Osteoblast (primary cell): ENCODE measurements at regions not wholly inside any gene's neighbourhood (a gene's known extent, or its start where the extent isn't known, plus 50 kb on each side); places are given as distances from the start of the nearest gene placed in this dataset.

Experiments
- DNase-seq: peaks from one replicate; pipeline ENCODE4 v3.0.0; 2011; ENCODE audit warnings: low spot score, mixed read lengths; ENCODE audit not compliant: insufficient read length; ENCODE audit errors: missing footprints
- H2AFZ ChIP-seq: 2 replicates; pipeline ENCODE4 v1.6.0; 2011; ENCODE audit warnings: mild to moderate bottlenecking, low read length
- H3K27ac ChIP-seq: 2 replicates; pipeline ENCODE4 v1.5.1; 2011; ENCODE audit warnings: mild to moderate bottlenecking, low read depth, low read length, moderate library complexity
- H3K27me3 ChIP-seq: 2 replicates; pipeline ENCODE4 v1.6.0; 2012; ENCODE audit warnings: mild to moderate bottlenecking, control low read depth, inconsistent platforms, low read length, moderate library complexity; ENCODE audit not compliant: insufficient read depth
- H3K36me3 ChIP-seq: 2 replicates; pipeline ENCODE4 v1.5.1; 2011; ENCODE audit warnings: mild to moderate bottlenecking, low read length, control low read depth, moderate library complexity; ENCODE audit not compliant: insufficient read depth
- H3K4me1 ChIP-seq: 2 replicates; pipeline ENCODE4 v1.5.1; 2011; ENCODE audit warnings: mild to moderate bottlenecking, low read length, control low read depth, moderate library complexity; ENCODE audit not compliant: insufficient read depth
- H3K4me2 ChIP-seq: 2 replicates; pipeline ENCODE4 v1.6.0; 2011; ENCODE audit warnings: mild to moderate bottlenecking, low read length; ENCODE audit not compliant: insufficient read depth
- H3K4me3 ChIP-seq: fragments of 200-600 bp; sonication (generic); 3 replicates; pipeline ENCODE4 v1.5.1; 2012; ENCODE audit warnings: mild to moderate bottlenecking, low read length, inconsistent platforms; ENCODE audit not compliant: insufficient read depth
- H3K79me2 ChIP-seq: 2 replicates; pipeline ENCODE4 v1.6.0; 2012; ENCODE audit warnings: mild to moderate bottlenecking, low read length, control low read depth, inconsistent platforms; ENCODE audit not compliant: insufficient read depth
- H3K9me3 ChIP-seq: 2 replicates; pipeline ENCODE4 v1.5.1; 2011; ENCODE audit warnings: low read depth, low read length, control low read depth
- H4K20me1 ChIP-seq: 2 replicates; pipeline ENCODE4 v1.6.0; 2012; ENCODE audit warnings: mild to moderate bottlenecking, low read length, control low read depth; ENCODE audit not compliant: insufficient read depth
- TF ChIP-seq, protein P1 (sequence below): IDR thresholded peaks from 2 replicates; pipeline ENCODE4 v1.5.1; 2011; ENCODE audit warnings: mild to moderate bottlenecking, low read depth, low read length, moderate library complexity; ENCODE audit errors: extremely low read depth

DNA sequence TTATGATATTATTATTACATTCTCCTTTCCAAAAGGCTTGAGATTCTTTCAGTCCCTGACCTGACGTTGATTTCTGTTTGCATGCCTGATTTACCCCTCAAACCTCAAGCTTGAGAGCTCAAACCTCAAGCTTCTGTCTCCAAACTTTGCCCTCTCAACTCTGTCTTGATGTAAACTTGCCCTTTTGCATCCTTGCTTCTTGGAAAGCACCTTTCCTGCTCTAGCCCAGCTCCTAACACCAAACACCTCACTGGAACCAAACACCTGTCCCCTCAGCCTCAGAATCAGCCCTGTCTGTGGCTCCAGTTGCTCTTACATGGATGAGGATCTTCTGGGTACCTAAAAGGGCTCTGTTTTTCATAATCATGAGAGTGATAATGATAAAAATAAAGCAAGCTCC lies 109.2 kb downstream of the GP2 start:
- Histone ChIP-seq H3K4me3 (no peak overlapping the region), H3K4me1 (no peaks in the 10 kb centered on the region), H3K79me2 (no peaks in the 10 kb centered on the region), H4K20me1 (no peaks in the 10 kb centered on the region), H3K27me3 (no peaks in the 10 kb centered on the region), H3K4me2 (no peak overlapping the region), H2AFZ (no peak overlapping the region), H3K36me3 (no peaks in the 10 kb centered on the region), H3K27ac (no peak overlapping the region), H3K9me3 (peaks cover 2% of the 10 kb centered on the region)
- TF ChIP-seq, protein P1, sequence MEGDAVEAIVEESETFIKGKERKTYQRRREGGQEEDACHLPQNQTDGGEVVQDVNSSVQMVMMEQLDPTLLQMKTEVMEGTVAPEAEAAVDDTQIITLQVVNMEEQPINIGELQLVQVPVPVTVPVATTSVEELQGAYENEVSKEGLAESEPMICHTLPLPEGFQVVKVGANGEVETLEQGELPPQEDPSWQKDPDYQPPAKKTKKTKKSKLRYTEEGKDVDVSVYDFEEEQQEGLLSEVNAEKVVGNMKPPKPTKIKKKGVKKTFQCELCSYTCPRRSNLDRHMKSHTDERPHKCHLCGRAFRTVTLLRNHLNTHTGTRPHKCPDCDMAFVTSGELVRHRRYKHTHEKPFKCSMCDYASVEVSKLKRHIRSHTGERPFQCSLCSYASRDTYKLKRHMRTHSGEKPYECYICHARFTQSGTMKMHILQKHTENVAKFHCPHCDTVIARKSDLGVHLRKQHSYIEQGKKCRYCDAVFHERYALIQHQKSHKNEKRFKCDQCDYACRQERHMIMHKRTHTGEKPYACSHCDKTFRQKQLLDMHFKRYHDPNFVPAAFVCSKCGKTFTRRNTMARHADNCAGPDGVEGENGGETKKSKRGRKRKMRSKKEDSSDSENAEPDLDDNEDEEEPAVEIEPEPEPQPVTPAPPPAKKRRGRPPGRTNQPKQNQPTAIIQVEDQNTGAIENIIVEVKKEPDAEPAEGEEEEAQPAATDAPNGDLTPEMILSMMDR = no peak
- DNase-seq = no peak

DNA sequence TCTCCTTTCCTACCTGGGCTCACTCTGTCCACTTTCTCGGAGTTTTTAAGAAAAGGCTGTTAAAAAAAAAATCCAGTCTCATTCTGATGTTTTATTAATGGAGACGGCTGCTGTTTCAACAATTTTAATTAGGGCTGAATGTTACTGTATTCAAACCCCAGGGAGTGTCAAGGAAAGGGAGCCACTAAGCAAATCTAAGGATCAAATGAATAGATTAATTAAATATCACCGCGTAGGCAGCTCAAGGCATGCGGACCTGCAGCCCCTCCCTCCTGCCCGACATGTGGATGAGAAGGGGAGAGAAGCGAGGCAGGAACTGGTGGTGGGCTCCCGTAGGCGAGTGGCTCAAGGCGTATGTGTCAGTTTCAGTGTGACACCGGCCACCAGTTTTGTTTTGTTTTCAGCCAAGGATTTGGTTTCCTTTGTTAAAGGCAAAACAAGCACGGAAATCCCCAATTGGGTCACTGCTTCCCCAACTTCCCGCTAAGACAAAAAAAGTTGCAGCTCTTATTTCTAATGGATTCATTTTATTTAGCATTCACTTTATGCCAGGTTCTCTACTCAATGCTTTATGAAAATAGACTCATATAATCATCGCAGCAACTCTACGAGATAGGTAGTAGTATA lies 110.6 kb downstream of the GP2 start:
- H3K27ac ChIP-seq = no peak overlapping the region
- peaks cover 4% of the 10 kb centered on the region for H3K9me3 ChIP-seq
- no peaks in the 10 kb centered on the region for H3K79me2 ChIP-seq
- no peak for DNase-seq
- no peaks in the 10 kb centered on the region for H3K36me3 ChIP-seq
- TF ChIP-seq, protein P1 = no peak
- no peak overlapping the region for H3K4me2 ChIP-seq
- H3K4me3 ChIP-seq = no peak overlapping the region
- H3K4me1 ChIP-seq = no peaks in the 10 kb centered on the region
- no peak overlapping the region for H2AFZ ChIP-seq
- no peaks in the 10 kb centered on the region for H3K27me3 ChIP-seq
- no peaks in the 10 kb centered on the region for H4K20me1 ChIP-seq

DNA sequence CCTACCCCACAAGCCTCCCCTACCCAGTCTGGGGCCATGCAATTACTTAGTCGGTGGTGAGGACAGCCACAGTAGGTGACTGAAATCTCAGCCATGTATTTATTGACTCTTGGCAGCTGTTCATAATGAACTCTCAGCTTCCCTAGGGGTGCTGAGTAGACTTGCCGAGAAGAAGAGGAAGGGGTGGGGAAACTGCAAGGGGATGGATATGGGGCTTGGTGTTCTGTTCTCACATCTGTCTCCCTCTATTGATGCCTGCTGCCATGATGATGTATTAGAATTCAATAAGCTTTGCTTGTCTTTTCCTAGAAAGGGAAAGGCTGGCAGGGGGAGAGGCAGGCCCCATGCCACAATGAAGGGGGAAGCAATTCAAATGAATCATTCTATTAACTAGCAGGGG lies 112.9 kb downstream of the GP2 start:
- Histone ChIP-seq H3K9me3 (peaks cover 4% of the 10 kb centered on the region), H3K79me2 (no peaks in the 10 kb centered on the region), H3K4me2 (no peak overlapping the region), H3K4me3 (no peak overlapping the region), H3K36me3 (no peaks in the 10 kb centered on the region), H2AFZ (no peak overlapping the region), H3K27ac (no peak overlapping the region), H4K20me1 (no peaks in the 10 kb centered on the region), H3K4me1 (no peaks in the 10 kb centered on the region), H3K27me3 (no peaks in the 10 kb centered on the region)
- TF ChIP-seq, protein P1 = no peak
- DNase-seq = no peak

DNA sequence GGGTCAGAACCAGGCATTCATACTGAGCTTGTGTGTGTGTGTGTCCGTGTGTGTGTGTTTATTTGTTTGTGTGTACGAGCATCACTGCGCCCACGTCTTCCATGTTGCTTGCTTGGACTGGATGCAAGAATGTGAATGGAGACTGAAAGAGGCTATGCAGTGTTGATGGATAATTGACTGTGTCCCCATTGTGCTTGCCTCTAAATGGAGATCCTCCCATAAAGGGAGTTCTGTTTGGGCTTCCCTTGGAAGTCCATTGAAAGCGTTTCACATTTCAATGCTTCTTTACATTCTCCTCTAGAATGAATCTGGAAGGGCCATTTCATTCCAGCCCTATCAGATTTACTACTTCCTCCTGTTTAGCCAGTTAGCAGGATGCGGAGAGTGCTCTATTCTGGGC lies 124.0 kb downstream of the GP2 start:
- Histone ChIP-seq H3K79me2 (no peaks in the 10 kb centered on the region), H3K36me3 (no peaks in the 10 kb centered on the region), H3K27ac (no peak overlapping the region), H4K20me1 (no peaks in the 10 kb centered on the region), H3K4me2 (no peak overlapping the region), H3K4me3 (no peak overlapping the region), H3K4me1 (no peaks in the 10 kb centered on the region), H3K9me3 (no peaks in the 10 kb centered on the region), H2AFZ (no peak overlapping the region), H3K27me3 (no peaks in the 10 kb centered on the region)
- DNase-seq = no peak
- TF ChIP-seq, protein P1 = no peak
